Smooth muscle cell (in vitro differentiated cells): ENCODE measurements at regions not wholly inside any gene's neighbourhood (a gene's known extent, or its start where the extent isn't known, plus 50 kb on each side); places are given as distances from the start of the nearest gene placed in this dataset.

Experiments used
- DNase-seq: peaks from one replicate; lab custom pipeline; 2025; ENCODE audit not compliant: unreplicated experiment; lab: John Stamatoyannopoulos, UW
- H2AFZ ChIP-seq: fragments of 200-600 bp; sonication (generic); 2 replicates; pipeline ENCODE4 v1.6.0; 2016; ENCODE audit warnings: antibody characterized with exemption, low read depth, mild to moderate bottlenecking
- H3F3A ChIP-seq: fragments of 200-600 bp; sonication (generic); 2 replicates; pipeline ENCODE4 v1.6.0; 2017; ENCODE audit warnings: antibody characterized with exemption, low read depth
- H3K27ac ChIP-seq: fragments of 200-600 bp; sonication (generic); 2 replicates; pipeline ENCODE4 v1.5.1; 2016; ENCODE audit warnings: low read depth, mild to moderate bottlenecking
- H3K27me3 ChIP-seq: fragments of 200-600 bp; sonication (generic); 2 replicates; pipeline ENCODE4 v1.6.1; 2016; ENCODE audit warnings: low read depth, mild to moderate bottlenecking
- H3K36me3 ChIP-seq: fragments of 200-600 bp; sonication (generic); 2 replicates; pipeline ENCODE4 v1.5.1; 2016; ENCODE audit warnings: low read depth
- H3K4me1 ChIP-seq: fragments of 200-600 bp; sonication (generic); 2 replicates; pipeline ENCODE4 v1.5.1; 2016; ENCODE audit warnings: low read depth
- H3K4me2 ChIP-seq: fragments of 200-600 bp; sonication (generic); 2 replicates; pipeline ENCODE4 v1.6.0; 2016; ENCODE audit warnings: mild to moderate bottlenecking
- H3K4me3 ChIP-seq: fragments of 200-600 bp; sonication (generic); 2 replicates; pipeline ENCODE4 v1.5.1; 2016; ENCODE audit warnings: mild to moderate bottlenecking
- H3K79me2 ChIP-seq: fragments of 200-600 bp; sonication (generic); 2 replicates; pipeline ENCODE4 v1.6.0; 2016; ENCODE audit warnings: low read depth, mild to moderate bottlenecking
- H3K9ac ChIP-seq: fragments of 200-600 bp; sonication (generic); 2 replicates; pipeline ENCODE4 v1.6.0; 2016; ENCODE audit warnings: low read depth
- H3K9me3 ChIP-seq: fragments of 200-600 bp; sonication (generic); replicated peaks from 2 replicates; pipeline ENCODE4 v1.5.1; 2016; ENCODE audit warnings: low read depth
- H4K20me1 ChIP-seq: fragments of 200-600 bp; sonication (generic); 2 replicates; pipeline ENCODE4 v1.6.0; 2016; ENCODE audit warnings: low read depth
- WGBS: methylation state at CpG from one replicate; pipeline ENCODE4 v1.1.7; 2016; ENCODE audit warnings: low lambda C conversion rate; 5-methylcytosine and 5-hydroxymethylcytosine counted together
- TF ChIP-seq, protein P1 (sequence below): fragments of 200-600 bp; sonication (generic); IDR thresholded peaks from 2 replicates; pipeline ENCODE4 v1.5.1; 2017; ENCODE audit warnings: borderline replicate concordance, mild to moderate bottlenecking, antibody characterized with exemption; ENCODE audit not compliant: insufficient read depth, poor library complexity, severe bottlenecking

- no peaks in the 10 kb centered on the region for H3K4me1 ChIP-seq
- WGBS = 98% methylated on average over 2 of the region's 2 CpGs
These were observed 770.7 kb upstream of the EPHA7 start for GRCh38 chr6:94190030-94190429.

DNA sequence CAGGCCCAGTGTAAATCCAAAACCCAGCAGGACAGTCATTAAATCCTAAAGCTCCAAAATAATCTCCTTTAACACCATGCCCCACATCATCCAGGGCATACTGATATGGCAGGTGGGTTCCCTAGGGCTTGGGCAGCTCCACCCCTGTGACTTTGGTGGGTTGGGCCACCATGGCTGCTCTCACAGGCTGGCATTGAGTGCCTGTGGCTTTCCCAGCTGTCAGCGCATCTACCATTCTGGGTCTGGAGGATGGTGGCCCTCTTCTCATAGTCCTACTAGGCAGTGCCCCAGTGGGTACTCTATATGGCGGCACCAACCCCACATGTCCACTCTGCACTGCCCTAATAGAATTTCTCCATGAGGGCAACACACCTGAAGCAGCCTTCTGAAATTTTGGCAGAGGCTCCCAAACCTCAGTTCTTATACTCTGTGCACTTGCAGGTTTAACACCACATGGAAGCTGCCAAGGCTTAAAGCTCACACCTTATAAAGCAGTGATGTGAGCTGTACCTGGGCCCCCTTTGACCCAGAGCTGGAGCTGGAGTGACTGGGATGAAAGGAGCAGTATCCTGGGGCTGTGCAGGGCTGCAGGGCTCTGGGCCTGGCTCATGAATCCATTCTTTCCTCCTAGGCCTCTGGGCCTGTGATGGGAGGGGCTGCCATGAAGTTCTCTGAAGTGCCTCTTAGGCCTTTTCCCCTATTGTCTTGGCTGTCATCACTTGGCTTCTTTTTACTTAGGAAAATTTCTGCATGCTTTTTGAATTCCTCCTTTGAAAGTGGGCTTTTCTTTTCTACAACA lies 765.5 kb upstream of the EPHA7 start:
- 100% methylated on average over 2 of the region's 2 CpGs for WGBS
- no peaks in the 10 kb centered on the region for H3K79me2 ChIP-seq

More at GRCh38 chr6:94190030-94190429, 770.7 kb upstream of the EPHA7 start:
- H4K20me1 ChIP-seq = no peaks in the 10 kb centered on the region
- no peaks in the 10 kb centered on the region for H3K79me2 ChIP-seq
- no peak overlapping the region for H3K4me3 ChIP-seq
- H3K27ac ChIP-seq = no peak overlapping the region
- no peak for DNase-seq
- no peaks in the 10 kb centered on the region for H3K36me3 ChIP-seq
- no peaks in the 10 kb centered on the region for H3K9me3 ChIP-seq
- no peak overlapping the region for H3K4me2 ChIP-seq
- no peaks in the 10 kb centered on the region for H3K27me3 ChIP-seq
- H3K9ac ChIP-seq = no peak overlapping the region
- H3F3A ChIP-seq = no peaks in the 10 kb centered on the region
- no peak overlapping the region for H2AFZ ChIP-seq
- TF ChIP-seq, protein P1, sequence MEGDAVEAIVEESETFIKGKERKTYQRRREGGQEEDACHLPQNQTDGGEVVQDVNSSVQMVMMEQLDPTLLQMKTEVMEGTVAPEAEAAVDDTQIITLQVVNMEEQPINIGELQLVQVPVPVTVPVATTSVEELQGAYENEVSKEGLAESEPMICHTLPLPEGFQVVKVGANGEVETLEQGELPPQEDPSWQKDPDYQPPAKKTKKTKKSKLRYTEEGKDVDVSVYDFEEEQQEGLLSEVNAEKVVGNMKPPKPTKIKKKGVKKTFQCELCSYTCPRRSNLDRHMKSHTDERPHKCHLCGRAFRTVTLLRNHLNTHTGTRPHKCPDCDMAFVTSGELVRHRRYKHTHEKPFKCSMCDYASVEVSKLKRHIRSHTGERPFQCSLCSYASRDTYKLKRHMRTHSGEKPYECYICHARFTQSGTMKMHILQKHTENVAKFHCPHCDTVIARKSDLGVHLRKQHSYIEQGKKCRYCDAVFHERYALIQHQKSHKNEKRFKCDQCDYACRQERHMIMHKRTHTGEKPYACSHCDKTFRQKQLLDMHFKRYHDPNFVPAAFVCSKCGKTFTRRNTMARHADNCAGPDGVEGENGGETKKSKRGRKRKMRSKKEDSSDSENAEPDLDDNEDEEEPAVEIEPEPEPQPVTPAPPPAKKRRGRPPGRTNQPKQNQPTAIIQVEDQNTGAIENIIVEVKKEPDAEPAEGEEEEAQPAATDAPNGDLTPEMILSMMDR = no peak

DNA sequence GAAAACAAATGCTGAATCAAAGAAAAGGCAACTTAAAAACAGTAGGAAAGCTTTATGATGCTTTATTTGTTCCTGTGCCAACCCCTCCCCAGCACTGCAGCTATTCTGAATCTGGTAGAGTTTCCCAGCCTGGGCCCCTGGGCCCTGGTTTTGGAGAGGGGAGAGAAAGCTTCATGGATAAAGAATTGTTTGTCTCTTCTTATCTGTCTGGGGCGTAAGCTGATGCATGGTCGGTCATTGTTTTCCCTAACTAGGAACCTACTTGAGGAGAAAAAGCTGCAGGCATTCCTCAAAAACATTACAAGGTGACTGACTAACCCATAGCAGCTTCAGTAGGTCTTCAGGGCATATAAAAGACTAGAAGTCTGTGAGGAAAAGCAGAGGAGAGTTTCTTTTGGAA lies 758.1 kb upstream of the EPHA7 start:
- Histone ChIP-seq H3K36me3 (no peaks in the 10 kb centered on the region), H2AFZ (peak overlapping the region; percentile 81), H3F3A (no peaks in the 10 kb centered on the region), H3K27me3 (no peaks in the 10 kb centered on the region), H4K20me1 (no peaks in the 10 kb centered on the region), H3K9me3 (no peaks in the 10 kb centered on the region), H3K4me1 (peaks cover 10% of the 10 kb centered on the region), H3K79me2 (no peaks in the 10 kb centered on the region), H3K4me2 (no peak overlapping the region), H3K4me3 (no peak overlapping the region), H3K27ac (no peak overlapping the region), H3K9ac (no peak overlapping the region)
- WGBS = 12% methylated on average over 2 of the region's 2 CpGs
- no peak for DNase-seq
- TF ChIP-seq, protein P1 = no peak

More for the DNA sequence above, 765.5 kb upstream of the EPHA7 start:
- no peaks in the 10 kb centered on the region for H3K36me3 ChIP-seq
- TF ChIP-seq, protein P1 = no peak
- no peaks in the 10 kb centered on the region for H3K27me3 ChIP-seq
- DNase-seq = no peak
- H4K20me1 ChIP-seq = no peaks in the 10 kb centered on the region
- no peak overlapping the region for H3K4me3 ChIP-seq
- no peak overlapping the region for H2AFZ ChIP-seq
- no peaks in the 10 kb centered on the region for H3K4me1 ChIP-seq
- no peaks in the 10 kb centered on the region for H3F3A ChIP-seq
- no peaks in the 10 kb centered on the region for H3K9me3 ChIP-seq
- H3K27ac ChIP-seq = no peak overlapping the region
- no peak overlapping the region for H3K4me2 ChIP-seq
- H3K9ac ChIP-seq = no peak overlapping the region

DNA sequence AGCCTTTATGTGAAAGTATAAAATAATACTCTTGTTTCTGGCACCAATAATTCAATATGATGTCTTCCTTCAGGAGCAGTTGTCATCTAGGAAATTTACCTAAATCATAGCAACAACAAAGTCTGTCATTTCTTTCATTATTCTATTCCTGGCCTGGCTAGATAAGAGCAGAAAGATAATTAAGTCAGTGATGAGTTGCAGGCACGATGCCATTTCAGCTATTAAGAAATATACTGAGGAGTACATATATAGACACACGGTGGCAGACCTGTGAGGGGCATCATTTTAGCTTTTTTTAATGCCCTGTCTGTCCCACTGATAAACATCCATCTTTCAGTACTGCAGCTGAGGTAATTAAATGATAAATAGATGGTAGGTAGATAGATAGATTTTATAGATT lies 756.1 kb upstream of the EPHA7 start:
- H3K27me3 ChIP-seq = no peaks in the 10 kb centered on the region
- no peak overlapping the region for H3K27ac ChIP-seq
- H3F3A ChIP-seq = no peaks in the 10 kb centered on the region
- H4K20me1 ChIP-seq = no peaks in the 10 kb centered on the region
- H3K4me2 ChIP-seq = no peak overlapping the region
- H3K9ac ChIP-seq = no peak overlapping the region
- TF ChIP-seq, protein P1 = no peak
- DNase-seq = no peak
- 89% methylated on average over 2 of the region's 2 CpGs for WGBS
- no peak overlapping the region for H2AFZ ChIP-seq
- H3K9me3 ChIP-seq = no peaks in the 10 kb centered on the region
- H3K79me2 ChIP-seq = no peaks in the 10 kb centered on the region
- peaks cover 10% of the 10 kb centered on the region for H3K4me1 ChIP-seq
- H3K36me3 ChIP-seq = no peaks in the 10 kb centered on the region
- no peak overlapping the region for H3K4me3 ChIP-seq
